ENCODE measurements at regions not wholly inside any gene's neighbourhood (a gene's known extent, or its start where the extent isn't known, plus 50 kb on each side); places are given as distances from the start of the nearest gene placed in this dataset.
A peak's percentile ranks its signal among the peaks of the same experiment; 100 is the strongest.

DNA sequence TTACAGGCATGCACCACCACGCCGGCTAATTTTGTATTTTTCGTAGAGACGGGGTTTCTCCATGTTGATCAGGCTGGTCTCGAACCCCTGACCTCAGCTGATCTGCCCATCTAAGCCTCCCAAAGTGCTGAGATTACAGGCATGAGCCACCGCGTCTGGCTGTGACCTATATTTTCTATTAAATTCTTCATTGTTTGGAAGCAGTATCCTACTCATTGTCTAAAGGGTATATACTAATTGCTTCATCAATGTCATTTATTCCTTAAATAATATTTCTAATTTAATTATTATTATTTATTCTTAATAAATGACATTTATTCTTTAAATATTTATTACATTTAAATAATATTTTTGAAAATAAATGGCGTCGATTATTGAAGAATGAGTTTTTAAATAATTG, 817.3 kb upstream of the API5 start:
- whole genome bisulfite sequencing = 84% methylated on average over 9 of the region's 9 CpGs
- Histone ChIP-seq H3K4me1 (no peaks in the 10 kb centered on the region), H3K9me3 (no peaks in the 10 kb centered on the region), H3K27ac (no peak overlapping the region), H3K27me3 (no peaks in the 10 kb centered on the region), H3K4me3 (no peak overlapping the region), H3K36me3 (no peaks in the 10 kb centered on the region)
- TF ChIP-seq EP300 (IDR thresholded peaks at IDR 0.05) = no peak
- no peak for TF ChIP-seq POLR2A (IDR thresholded peaks at IDR 0.05)
- TF ChIP-seq, protein P1, sequence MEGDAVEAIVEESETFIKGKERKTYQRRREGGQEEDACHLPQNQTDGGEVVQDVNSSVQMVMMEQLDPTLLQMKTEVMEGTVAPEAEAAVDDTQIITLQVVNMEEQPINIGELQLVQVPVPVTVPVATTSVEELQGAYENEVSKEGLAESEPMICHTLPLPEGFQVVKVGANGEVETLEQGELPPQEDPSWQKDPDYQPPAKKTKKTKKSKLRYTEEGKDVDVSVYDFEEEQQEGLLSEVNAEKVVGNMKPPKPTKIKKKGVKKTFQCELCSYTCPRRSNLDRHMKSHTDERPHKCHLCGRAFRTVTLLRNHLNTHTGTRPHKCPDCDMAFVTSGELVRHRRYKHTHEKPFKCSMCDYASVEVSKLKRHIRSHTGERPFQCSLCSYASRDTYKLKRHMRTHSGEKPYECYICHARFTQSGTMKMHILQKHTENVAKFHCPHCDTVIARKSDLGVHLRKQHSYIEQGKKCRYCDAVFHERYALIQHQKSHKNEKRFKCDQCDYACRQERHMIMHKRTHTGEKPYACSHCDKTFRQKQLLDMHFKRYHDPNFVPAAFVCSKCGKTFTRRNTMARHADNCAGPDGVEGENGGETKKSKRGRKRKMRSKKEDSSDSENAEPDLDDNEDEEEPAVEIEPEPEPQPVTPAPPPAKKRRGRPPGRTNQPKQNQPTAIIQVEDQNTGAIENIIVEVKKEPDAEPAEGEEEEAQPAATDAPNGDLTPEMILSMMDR (IDR thresholded peaks at IDR 0.05) = no peak
- no peak for TF ChIP-seq POLR2AphosphoS5 (IDR thresholded peaks at IDR 0.05)
- DNase-seq (ENCODE audit: low spot score in 2 of 2) = no peak

- 76% methylated on average over 3 of the region's 3 CpGs for WGBS
- TF ChIP-seq EP300 (IDR thresholded peaks at IDR 0.05) (no peak), POLR2AphosphoS5 (IDR thresholded peaks at IDR 0.05) (no peak), POLR2A (IDR thresholded peaks at IDR 0.05) (no peak)
- TF ChIP-seq, protein P1 (IDR thresholded peaks at IDR 0.05) = no peak
Measured at GRCh38 chr11:42498971-42499370, 812.8 kb upstream of the API5 start.

DNA sequence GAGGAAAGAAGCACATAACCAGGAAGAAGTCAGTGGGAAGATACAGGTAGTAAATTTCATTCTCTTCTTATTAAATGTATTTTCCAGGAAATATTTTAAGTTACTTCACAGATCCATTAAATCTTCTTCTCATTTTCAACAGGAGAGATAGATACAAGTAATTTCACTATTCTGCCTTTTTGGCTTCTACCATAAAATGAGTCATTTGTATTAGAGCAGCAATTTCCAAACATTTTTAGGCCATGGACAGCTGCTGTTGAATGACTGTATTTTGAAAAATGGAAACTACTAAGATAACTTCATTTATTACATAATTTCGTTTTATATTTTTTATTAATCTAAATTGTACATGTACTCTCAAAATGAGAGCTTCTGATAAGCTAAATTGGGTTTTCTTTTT, 809.6 kb upstream of the API5 start:
- TF ChIP-seq, protein P1 (IDR thresholded peaks at IDR 0.05) = no peak
- TF ChIP-seq POLR2AphosphoS5 (IDR thresholded peaks at IDR 0.05) = no peak
- TF ChIP-seq EP300 (IDR thresholded peaks at IDR 0.05) = no peak
- TF ChIP-seq POLR2A (IDR thresholded peaks at IDR 0.05) = no peak

More at GRCh38 chr11:42498971-42499370, 812.8 kb upstream of the API5 start:
- DNase-seq (ENCODE audit: low spot score in 2 of 2) = no peak
- Histone ChIP-seq H3K27ac (no peak overlapping the region), H3K36me3 (no peaks in the 10 kb centered on the region), H3K4me3 (no peak overlapping the region), H3K27me3 (no peaks in the 10 kb centered on the region), H3K9me3 (no peaks in the 10 kb centered on the region), H3K4me1 (no peaks in the 10 kb centered on the region)

DNA sequence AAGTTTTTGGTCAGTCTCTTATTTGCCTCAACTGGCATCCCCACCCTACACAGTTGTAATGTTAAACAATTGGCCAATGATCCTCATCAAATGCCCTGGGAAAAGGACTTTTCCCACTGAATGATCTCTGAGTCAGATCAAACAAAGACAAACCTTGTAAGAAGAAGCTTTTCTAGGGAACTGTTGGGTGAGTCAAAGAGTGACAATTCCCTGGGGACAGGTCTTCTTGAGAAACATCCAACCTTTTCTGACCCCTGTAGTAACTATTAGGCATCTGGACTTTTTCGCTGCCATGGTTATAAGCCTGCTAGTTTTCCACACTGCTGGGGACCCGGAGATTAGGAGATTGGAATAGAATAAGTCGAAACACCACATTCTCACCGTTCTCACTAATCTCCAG, 789.8 kb upstream of the API5 start:
- 81% methylated on average over 4 of the region's 4 CpGs for WGBS

More for the DNA sequence above, 809.6 kb upstream of the API5 start:
- Histone ChIP-seq H3K36me3 (no peaks in the 10 kb centered on the region), H3K4me1 (no peaks in the 10 kb centered on the region), H3K4me3 (no peak overlapping the region), H3K9me3 (no peaks in the 10 kb centered on the region), H3K27me3 (no peaks in the 10 kb centered on the region), H3K27ac (no peak overlapping the region)
- 61% methylated on average over 1 of the region's 1 CpG for WGBS
- no peak for DNase-seq (ENCODE audit: low spot score in 2 of 2)

GRCh38 chr11:42524534-42525227, 787.1 kb upstream of the API5 start:
- no peaks in the 10 kb centered on the region for H3K4me1 ChIP-seq
- no peaks in the 10 kb centered on the region for H3K36me3 ChIP-seq
- H3K9me3 ChIP-seq = no peaks in the 10 kb centered on the region
- WGBS = 10% methylated on average over 7 of the region's 7 CpGs
- H3K27ac ChIP-seq = no peak overlapping the region
- H3K27me3 ChIP-seq = no peaks in the 10 kb centered on the region
- TF ChIP-seq, protein P1 (IDR thresholded peaks at IDR 0.05) = peak; percentile 50 to 76
- TF ChIP-seq EP300 (IDR thresholded peaks at IDR 0.05) = no peak
- DNase-seq (ENCODE audit: low spot score in 2 of 2) = peak in 1 of 2 donors; percentile 56
- H3K4me3 ChIP-seq = no peak overlapping the region

More for the DNA sequence above, 789.8 kb upstream of the API5 start:
- no peak overlapping the region for H3K27ac ChIP-seq
- DNase-seq (ENCODE audit: low spot score in 2 of 2) = no peak
- TF ChIP-seq POLR2A (IDR thresholded peaks at IDR 0.05) (no peak), EP300 (IDR thresholded peaks at IDR 0.05) (no peak), POLR2AphosphoS5 (IDR thresholded peaks at IDR 0.05) (no peak)
- TF ChIP-seq, protein P1 (IDR thresholded peaks at IDR 0.05) = no peak
- no peaks in the 10 kb centered on the region for H3K36me3 ChIP-seq
- H3K9me3 ChIP-seq = no peaks in the 10 kb centered on the region
- H3K4me1 ChIP-seq = no peaks in the 10 kb centered on the region
- no peak overlapping the region for H3K4me3 ChIP-seq
- H3K27me3 ChIP-seq = no peaks in the 10 kb centered on the region

All from suprapubic skin (tissue), 4 donors.